IMR-90 (cell line): ENCODE measurements at regions not wholly inside any gene's neighbourhood (a gene's known extent, or its start where the extent isn't known, plus 50 kb on each side); places are given as distances from the start of the nearest gene placed in this dataset.

Experiments
- ATAC-seq: fragments of 200-7000 bp; cut with Tn5 transposase; 2 replicates; pipeline ENCODE4 v1.9.1; 2020; ENCODE audit warnings: low read depth, mild to moderate bottlenecking, moderate library complexity
- BruUV-seq: library from RNA; stranded (reverse); fragments of 400-500 nt; replicated peaks from 2 replicates; lab custom pipeline; 2021; lab: Mats Ljungman, UMichigan
- CTCF ChIA-PET: fragments of 300-600 bp; formaldehyde crosslinking; extraction: SDS; loops from one replicate; lab custom pipeline; 2021; ENCODE audit warnings: antibody characterized with exemption; lab: Yijun Ruan, JAX
- POLR2A ChIA-PET: fragments of 300-600 bp; sonication (Branson Sonifier 250); formaldehyde crosslinking; loops from one replicate; lab custom pipeline; 2022; ENCODE audit warnings: antibody characterized with exemption; ENCODE audit not compliant: unreplicated experiment; lab: Charles Lee
- DNase-seq: peaks from one replicate; pipeline ENCODE4 v3.0.0; 2013
- H2AFZ ChIP-seq: replicated peaks from 2 replicates; pipeline ENCODE3; 2013; ENCODE audit warnings: low read length, mild to moderate bottlenecking; ENCODE audit not compliant: poor library complexity
- H2AK5ac ChIP-seq: 2 replicates; pipeline ENCODE4 v1.6.1; 2013; ENCODE audit warnings: low read depth, low read length, inconsistent platforms
- H2AK9ac ChIP-seq: replicated peaks from 2 replicates; pipeline ENCODE3; 2013; ENCODE audit warnings: mild to moderate bottlenecking, low read depth, low read length, moderate library complexity; ENCODE audit not compliant: poor library complexity
- H2BK120ac ChIP-seq: 2 replicates; pipeline ENCODE4 v1.6.1; 2013; ENCODE audit warnings: low read depth, low read length, inconsistent platforms
- H2BK15ac ChIP-seq: 3 replicates; pipeline ENCODE4 v1.6.1; 2013; ENCODE audit warnings: low read depth, low read length, inconsistent platforms
- H2BK20ac ChIP-seq: 2 replicates; pipeline ENCODE4 v1.6.1; 2013; ENCODE audit warnings: low read depth, mild to moderate bottlenecking, inconsistent platforms, low read length, moderate library complexity
- H2BK5ac ChIP-seq: 2 replicates; pipeline ENCODE4 v1.6.1; 2013; ENCODE audit warnings: mild to moderate bottlenecking, low read depth, low read length, inconsistent platforms; ENCODE audit not compliant: poor library complexity, severe bottlenecking
- H3K14ac ChIP-seq: replicated peaks from 2 replicates; pipeline ENCODE4 v1.6.1; 2013; ENCODE audit warnings: low read depth, low read length, inconsistent platforms
- H3K18ac ChIP-seq: 2 replicates; pipeline ENCODE4 v1.6.1; 2013; ENCODE audit warnings: low read depth, low read length, control low read depth
- H3K23ac ChIP-seq: 2 replicates; pipeline ENCODE4 v1.6.1; 2013; ENCODE audit warnings: low read depth, low read length, inconsistent platforms
- H3K27ac ChIP-seq: 2 replicates; pipeline ENCODE4 v1.5.1; 2013; ENCODE audit warnings: mild to moderate bottlenecking, control low read depth, low read length; ENCODE audit not compliant: insufficient read depth
- H3K27me3 ChIP-seq: 2 replicates; pipeline ENCODE4 v1.6.1; 2013; ENCODE audit warnings: low read length; ENCODE audit not compliant: control insufficient read depth, insufficient read depth
- H3K36me3 ChIP-seq: 2 replicates; pipeline ENCODE4 v1.6.1; 2013; ENCODE audit warnings: low read length, mixed read lengths; ENCODE audit not compliant: control insufficient read depth, insufficient read depth
- H3K4ac ChIP-seq: 2 replicates; pipeline ENCODE4 v1.6.1; 2013; ENCODE audit warnings: low read depth, low read length, inconsistent platforms
- H3K4me1 ChIP-seq: 2 replicates; pipeline ENCODE4 v1.6.1; 2013; ENCODE audit warnings: low read length, mixed read lengths; ENCODE audit not compliant: control insufficient read depth, insufficient read depth
- H3K4me2 ChIP-seq: 2 replicates; pipeline ENCODE4 v1.6.1; 2013; ENCODE audit warnings: low read depth, mild to moderate bottlenecking, control low read depth, low read length, moderate library complexity
- H3K4me3 ChIP-seq: 2 replicates; pipeline ENCODE4 v1.5.1; 2013; ENCODE audit warnings: low read depth, mild to moderate bottlenecking, control low read depth, low read length, moderate library complexity; ENCODE audit not compliant: insufficient read depth
- H3K56ac ChIP-seq: 2 replicates; pipeline ENCODE4 v1.6.1; 2013; ENCODE audit warnings: low read length, inconsistent platforms; ENCODE audit not compliant: insufficient read depth; ENCODE audit errors: extremely low read depth
- H3K79me1 ChIP-seq, 2 experiments: 2 replicates each; pipeline ENCODE4 v1.6.1; 2013; ENCODE audit warnings: low read length in 2 of 2, inconsistent platforms in 1 of 2, low read depth in 1 of 2
- H3K9ac ChIP-seq: 2 replicates; pipeline ENCODE4 v1.6.1; 2013; ENCODE audit warnings: low read depth, low read length, control low read depth
- H3K9me1 ChIP-seq: 2 replicates; pipeline ENCODE4 v1.6.1; 2013; ENCODE audit warnings: low read length, inconsistent platforms; ENCODE audit not compliant: insufficient read depth
- H3K9me3 ChIP-seq: 2 replicates; pipeline ENCODE4 v1.6.1; 2013; ENCODE audit warnings: low read length; ENCODE audit not compliant: control insufficient read depth, insufficient read depth
- H4K20me1 ChIP-seq: 2 replicates; pipeline ENCODE4 v1.6.1; 2013; ENCODE audit warnings: low read length, inconsistent platforms; ENCODE audit not compliant: insufficient read depth
- H4K5ac ChIP-seq: 2 replicates; pipeline ENCODE4 v1.6.1; 2013; ENCODE audit warnings: mild to moderate bottlenecking, low read depth, low read length, control low read depth
- H4K8ac ChIP-seq, 2 experiments: 2 replicates each; pipeline ENCODE4 v1.6.1; 2013; ENCODE audit warnings: low read depth in 2 of 2, low read length in 2 of 2, control low read depth in 1 of 2, inconsistent platforms in 1 of 2
- H4K91ac ChIP-seq: 2 replicates; pipeline ENCODE4 v1.6.1; 2013; ENCODE audit warnings: low read depth, low read length, inconsistent platforms; ENCODE audit not compliant: insufficient read depth
- BHLHE40 ChIP-seq: fragments of 150-350 bp; IDR thresholded peaks from 2 replicates; pipeline ENCODE4 v1.6.1; 2016; ENCODE audit warnings: mild to moderate bottlenecking, low read depth, low read length
- CEBPB ChIP-seq: IDR thresholded peaks from 2 replicates; pipeline ENCODE4 v1.6.1; 2012; ENCODE audit warnings: low read depth, low read length, improper control_type of control experiment
- CHD1 ChIP-seq: IDR thresholded peaks from 2 replicates; pipeline ENCODE4 v1.6.1; 2012; ENCODE audit warnings: low read depth, low read length, improper control_type of control experiment
- FOS ChIP-seq: fragments of 150-350 bp; IDR thresholded peaks from 2 replicates; pipeline ENCODE4 v1.6.1; 2016; ENCODE audit warnings: low read depth, low read length
- MAFK ChIP-seq: IDR thresholded peaks from 2 replicates; pipeline ENCODE4 v1.6.1; 2012; ENCODE audit warnings: low read depth, low read length, improper control_type of control experiment
- MAZ ChIP-seq: IDR thresholded peaks from 2 replicates; pipeline ENCODE4 v1.6.1; 2012; ENCODE audit warnings: low read depth, mild to moderate bottlenecking, low read length, improper control_type of control experiment, moderate library complexity, borderline replicate concordance
- MXI1 ChIP-seq: IDR thresholded peaks from 2 replicates; pipeline ENCODE4 v1.6.1; 2012; ENCODE audit warnings: low read depth, mild to moderate bottlenecking, low read length, moderate library complexity, borderline replicate concordance
- NFE2L2 ChIP-seq: fragments of 150-350 bp; IDR thresholded peaks from 2 replicates; pipeline ENCODE4 v1.6.1; 2016; ENCODE audit warnings: low read depth, mild to moderate bottlenecking, low read length
- POLR2A ChIP-seq: IDR thresholded peaks from 2 replicates; pipeline ENCODE4 v1.6.1; 2012; ENCODE audit warnings: mild to moderate bottlenecking, low read depth, low read length
- RAD21 ChIP-seq: IDR thresholded peaks from 2 replicates; pipeline ENCODE4 v1.6.1; 2012; ENCODE audit warnings: low read length, improper control_type of control experiment
- RCOR1 ChIP-seq: IDR thresholded peaks from 2 replicates; pipeline ENCODE4 v1.6.1; 2012; ENCODE audit warnings: mild to moderate bottlenecking, low read length, improper control_type of control experiment; ENCODE audit not compliant: insufficient replicate concordance
- RFX5 ChIP-seq: IDR thresholded peaks from 2 replicates; pipeline ENCODE4 v1.8.0; 2012; ENCODE audit warnings: low read depth, mild to moderate bottlenecking, low read length, moderate library complexity
- SMC3 ChIP-seq: fragments of 150-350 bp; IDR thresholded peaks from 2 replicates; pipeline ENCODE4 v1.6.1; 2016; ENCODE audit warnings: low read depth, mild to moderate bottlenecking, antibody characterized with exemption, low read length, moderate library complexity
- WGBS, 2 experiments: methylation state at CpG; one replicate each; pipeline versions ENCODE4 v1.1.5 to v1.1.7; 2013; ENCODE audit warnings: missing lambda C conversion rate in 2 of 2; ENCODE audit not compliant: insufficient read length in 1 of 2; ENCODE audit errors: extremely low coverage in 2 of 2; 5-methylcytosine and 5-hydroxymethylcytosine counted together
- dilution Hi-C: fragments of 300-500 bp; cut with HindIII; formaldehyde crosslinking; loops from one replicate; pipeline ENCODE4 v1.14.3; 2018; ENCODE audit warnings: low sequenced_read_pairs; ENCODE audit not compliant: unreplicated experiment
- in situ Hi-C: fragments of 300-500 bp; cut with MboI; formaldehyde crosslinking; loops from 3 replicates; pipeline ENCODE4 v1.14.3; 2019; ENCODE audit warnings: low sequenced_read_pairs, inconsistent platforms, mixed read lengths
- intact Hi-C: fragments of 100-400 bp; cut with micrococcal nuclease; formaldehyde crosslinking; loops from 2 replicates; pipeline ENCODE4 v1.10.0; 2022
- TF ChIP-seq, protein P1 (sequence below): fragments of 150-350 bp; IDR thresholded peaks from 2 replicates; pipeline ENCODE4 v1.6.1; 2017; ENCODE audit warnings: mild to moderate bottlenecking, antibody characterized with exemption, low read length, low read depth
- TF ChIP-seq, protein P2 (sequence below): conservative IDR thresholded peaks from 2 replicates; pipeline ENCODE4 v1.5.1; 2012; ENCODE audit warnings: mild to moderate bottlenecking, low read depth, low read length, improper control_type of control experiment
- TF ChIP-seq, protein P3 (sequence below): fragments of 150-350 bp; IDR thresholded peaks from 2 replicates; pipeline ENCODE4 v1.6.1; 2016; ENCODE audit warnings: low read depth, mild to moderate bottlenecking, low read length, moderate library complexity, borderline replicate concordance

DNA sequence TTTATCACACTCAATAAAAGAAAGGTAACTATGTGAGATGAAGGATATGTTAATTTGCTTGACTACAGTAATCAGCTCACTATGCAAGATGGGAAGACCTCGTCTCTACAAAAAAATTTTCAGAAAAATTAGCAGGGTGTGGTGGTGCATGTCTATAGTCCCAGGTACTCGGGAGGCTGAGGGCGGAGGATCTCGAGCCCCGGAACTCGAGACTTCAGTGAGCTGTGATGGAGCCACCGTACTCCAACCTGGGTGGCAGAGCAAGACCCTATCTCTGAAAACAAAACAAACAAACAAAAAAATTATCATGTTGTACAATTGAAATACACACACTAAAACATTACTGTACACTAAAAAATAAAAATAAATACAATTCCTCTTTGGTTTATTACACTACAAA is 376.7 kb upstream of the KLHL1 start:
- Histone ChIP-seq H4K91ac (no peak overlapping the region), H3K27ac (no peak overlapping the region), H3K14ac (no peak overlapping the region), H2AK9ac (no peak overlapping the region), H3K4ac (no peak overlapping the region), H2BK20ac (no peak overlapping the region), H2BK15ac (no peak overlapping the region), H3K18ac (no peak overlapping the region), H3K9me1 (no peaks in the 10 kb centered on the region), H3K4me2 (no peak overlapping the region), H3K9ac (no peak overlapping the region), H3K23ac (no peak overlapping the region), H2BK5ac (no peak overlapping the region), H2BK120ac (no peak overlapping the region), H3K4me3 (no peak overlapping the region), H4K5ac (no peak overlapping the region), H3K56ac (no peak overlapping the region), H3K27me3 (no peaks in the 10 kb centered on the region), H3K9me3 (0 out of 2 replicates have a peak, but pooled peaks cover under 1% of the 10 kb centered on the region), H4K20me1 (no peaks in the 10 kb centered on the region), H2AK5ac (no peak overlapping the region), H3K4me1 (no peaks in the 10 kb centered on the region), H4K8ac (no peak overlapping the region), H2AFZ (no peak overlapping the region), H3K36me3 (no peaks in the 10 kb centered on the region), H3K79me1 (no peaks in the 10 kb centered on the region)
- dilution Hi-C loops (no loop called here), intact Hi-C loops (no loop called here), in situ Hi-C loops (no loop called here)
- ChIA-PET CTCF (interaction anchor here (0.5 kb wide), 1 partner anchor 25 kb away, joined by 5 read pairs; no protein-coding TSS in a partner anchor), POLR2A (no interaction called here)
- no peak for DNase-seq
- TF ChIP-seq MXI1 = no peak
- TF ChIP-seq MAFK = no peak
- TF ChIP-seq RAD21 = no peak
- no peak for TF ChIP-seq RFX5
- TF ChIP-seq MAZ = no peak
- TF ChIP-seq, protein P1, sequence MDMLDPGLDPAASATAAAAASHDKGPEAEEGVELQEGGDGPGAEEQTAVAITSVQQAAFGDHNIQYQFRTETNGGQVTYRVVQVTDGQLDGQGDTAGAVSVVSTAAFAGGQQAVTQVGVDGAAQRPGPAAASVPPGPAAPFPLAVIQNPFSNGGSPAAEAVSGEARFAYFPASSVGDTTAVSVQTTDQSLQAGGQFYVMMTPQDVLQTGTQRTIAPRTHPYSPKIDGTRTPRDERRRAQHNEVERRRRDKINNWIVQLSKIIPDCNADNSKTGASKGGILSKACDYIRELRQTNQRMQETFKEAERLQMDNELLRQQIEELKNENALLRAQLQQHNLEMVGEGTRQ = no peak
- TF ChIP-seq CEBPB = no peak
- no peak for TF ChIP-seq FOS
- TF ChIP-seq CHD1 = no peak
- no peak for TF ChIP-seq NFE2L2
- TF ChIP-seq, protein P2, sequence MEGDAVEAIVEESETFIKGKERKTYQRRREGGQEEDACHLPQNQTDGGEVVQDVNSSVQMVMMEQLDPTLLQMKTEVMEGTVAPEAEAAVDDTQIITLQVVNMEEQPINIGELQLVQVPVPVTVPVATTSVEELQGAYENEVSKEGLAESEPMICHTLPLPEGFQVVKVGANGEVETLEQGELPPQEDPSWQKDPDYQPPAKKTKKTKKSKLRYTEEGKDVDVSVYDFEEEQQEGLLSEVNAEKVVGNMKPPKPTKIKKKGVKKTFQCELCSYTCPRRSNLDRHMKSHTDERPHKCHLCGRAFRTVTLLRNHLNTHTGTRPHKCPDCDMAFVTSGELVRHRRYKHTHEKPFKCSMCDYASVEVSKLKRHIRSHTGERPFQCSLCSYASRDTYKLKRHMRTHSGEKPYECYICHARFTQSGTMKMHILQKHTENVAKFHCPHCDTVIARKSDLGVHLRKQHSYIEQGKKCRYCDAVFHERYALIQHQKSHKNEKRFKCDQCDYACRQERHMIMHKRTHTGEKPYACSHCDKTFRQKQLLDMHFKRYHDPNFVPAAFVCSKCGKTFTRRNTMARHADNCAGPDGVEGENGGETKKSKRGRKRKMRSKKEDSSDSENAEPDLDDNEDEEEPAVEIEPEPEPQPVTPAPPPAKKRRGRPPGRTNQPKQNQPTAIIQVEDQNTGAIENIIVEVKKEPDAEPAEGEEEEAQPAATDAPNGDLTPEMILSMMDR = no peak
- TF ChIP-seq BHLHE40 = no peak
- no peak for TF ChIP-seq POLR2A
- TF ChIP-seq RCOR1 = no peak
- TF ChIP-seq, protein P3, sequence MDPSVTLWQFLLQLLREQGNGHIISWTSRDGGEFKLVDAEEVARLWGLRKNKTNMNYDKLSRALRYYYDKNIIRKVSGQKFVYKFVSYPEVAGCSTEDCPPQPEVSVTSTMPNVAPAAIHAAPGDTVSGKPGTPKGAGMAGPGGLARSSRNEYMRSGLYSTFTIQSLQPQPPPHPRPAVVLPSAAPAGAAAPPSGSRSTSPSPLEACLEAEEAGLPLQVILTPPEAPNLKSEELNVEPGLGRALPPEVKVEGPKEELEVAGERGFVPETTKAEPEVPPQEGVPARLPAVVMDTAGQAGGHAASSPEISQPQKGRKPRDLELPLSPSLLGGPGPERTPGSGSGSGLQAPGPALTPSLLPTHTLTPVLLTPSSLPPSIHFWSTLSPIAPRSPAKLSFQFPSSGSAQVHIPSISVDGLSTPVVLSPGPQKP = no peak
- TF ChIP-seq SMC3 = no peak
- no TSS peak for BruUV-seq
- no peak for ATAC-seq
- 70% methylated on average over 2 of the region's 7 CpGs; no CpG with 5 or more reads in 1 of the 2 experiments for WGBS, 2 experiments
